HEK293T (cell line): ENCODE measurements at regions not wholly inside any gene's neighbourhood (a gene's known extent, or its start where the extent isn't known, plus 50 kb on each side); places are given as distances from the start of the nearest gene placed in this dataset.

Experiments used
- CTCF ChIA-PET: fragments of 350-600 bp; formaldehyde crosslinking; extraction: SDS; loops from one replicate; lab custom pipeline; 2021; ENCODE audit warnings: antibody characterized with exemption, inconsistent platforms; lab: Yijun Ruan, JAX
- POLR2A ChIA-PET: fragments of 350-600 bp; formaldehyde crosslinking; extraction: SDS; loops from one replicate; lab custom pipeline; 2020; ENCODE audit warnings: antibody characterized with exemption, inconsistent platforms; lab: Yijun Ruan, JAX
- DNase-seq: peaks from one replicate; pipeline ENCODE4 v3.0.0; 2012; ENCODE audit warnings: mixed read lengths; ENCODE audit errors: extremely low spot score
- ARNT ChIP-seq: fragments of 450-650 bp; IDR thresholded peaks from 2 replicates; pipeline ENCODE4 v1.6.1; 2017; ENCODE audit warnings: mild to moderate bottlenecking
- BHLHE40 ChIP-seq: fragments of 450-650 bp; IDR thresholded peaks from 2 replicates; pipeline ENCODE4 v1.6.1; 2016; ENCODE audit warnings: mild to moderate bottlenecking, moderate library complexity, borderline replicate concordance
- CTBP1 ChIP-seq: fragments of 450-650 bp; IDR thresholded peaks from 2 replicates; pipeline ENCODE4 v1.6.1; 2016; ENCODE audit warnings: borderline replicate concordance
- ELF4 ChIP-seq: fragments of 450-650 bp; IDR thresholded peaks from 2 replicates; pipeline ENCODE4 v1.6.1; 2017; ENCODE audit warnings: antibody characterized with exemption
- FOXA1 ChIP-seq: fragments of 450-650 bp; IDR thresholded peaks from 2 replicates; pipeline ENCODE4 v1.6.1; 2016; ENCODE audit warnings: mild to moderate bottlenecking
- FOXK2 ChIP-seq: fragments of 450-650 bp; IDR thresholded peaks from 2 replicates; pipeline ENCODE4 v1.6.1; 2016; ENCODE audit warnings: mild to moderate bottlenecking
- FOXM1 ChIP-seq: fragments of 450-650 bp; IDR thresholded peaks from 2 replicates; pipeline ENCODE4 v1.6.1; 2017; ENCODE audit warnings: mild to moderate bottlenecking, borderline replicate concordance
- HDGF ChIP-seq: fragments of 450-650 bp; IDR thresholded peaks from 2 replicates; pipeline ENCODE4 v1.6.1; 2017; ENCODE audit warnings: antibody characterized with exemption, borderline replicate concordance
- L3MBTL2 ChIP-seq: fragments of 450-650 bp; conservative IDR thresholded peaks from 2 replicates; pipeline ENCODE4 v1.6.1; 2016; ENCODE audit warnings: mild to moderate bottlenecking
- LEF1 ChIP-seq: fragments of 450-650 bp; IDR thresholded peaks from 2 replicates; pipeline ENCODE4 v1.6.1; 2017; ENCODE audit warnings: mild to moderate bottlenecking, borderline replicate concordance
- NFRKB ChIP-seq: fragments of 450-650 bp; IDR thresholded peaks from 2 replicates; pipeline ENCODE4 v1.6.1; 2016; ENCODE audit warnings: mild to moderate bottlenecking, moderate library complexity
- PKNOX1 ChIP-seq: fragments of 450-650 bp; IDR thresholded peaks from 2 replicates; pipeline ENCODE4 v1.6.1; 2016
- SP1 ChIP-seq: fragments of 450-650 bp; IDR thresholded peaks from 2 replicates; pipeline ENCODE4 v1.6.1; 2017
- SUZ12 ChIP-seq: fragments of 450-650 bp; IDR thresholded peaks from 2 replicates; pipeline ENCODE4 v1.6.1; 2016; ENCODE audit warnings: mild to moderate bottlenecking
- TARDBP ChIP-seq: fragments of 450-650 bp; IDR thresholded peaks from 2 replicates; pipeline ENCODE4 v1.6.1; 2016
- ZNF384 ChIP-seq: fragments of 450-650 bp; IDR thresholded peaks from 2 replicates; pipeline ENCODE4 v1.6.1; 2016

GRCh38 chrX:141989815-141990214 lies 86.1 kb downstream of the MAGEC1 start:
- no peak for DNase-seq
- no peak for TF ChIP-seq L3MBTL2
- TF ChIP-seq ARNT = no peak
- no peak for TF ChIP-seq TARDBP
- TF ChIP-seq CTBP1 = no peak
- no peak for TF ChIP-seq ELF4
- no peak for TF ChIP-seq FOXK2
- no peak for TF ChIP-seq BHLHE40
- TF ChIP-seq HDGF = no peak
- no peak for TF ChIP-seq LEF1
- no peak for TF ChIP-seq SP1
- CTCF ChIA-PET = no interaction called here
- POLR2A ChIA-PET = no interaction called here

GRCh38 chrX:141989134-141989533 lies 85.4 kb downstream of the MAGEC1 start:
- DNase-seq = no peak
- no peak for TF ChIP-seq ELF4
- TF ChIP-seq HDGF = no peak
- no peak for TF ChIP-seq CTBP1
- no peak for TF ChIP-seq ZNF384
- TF ChIP-seq FOXM1 = no peak
- no peak for TF ChIP-seq ARNT
- TF ChIP-seq FOXK2 = no peak
- no peak for TF ChIP-seq SUZ12
- no peak for TF ChIP-seq LEF1
- no peak for TF ChIP-seq L3MBTL2
- no peak for TF ChIP-seq PKNOX1
- no peak for TF ChIP-seq TARDBP
- no peak for TF ChIP-seq FOXA1
- no peak for TF ChIP-seq BHLHE40
- TF ChIP-seq SP1 = no peak
- TF ChIP-seq NFRKB = no peak
- ChIA-PET CTCF (no interaction called here), POLR2A (no interaction called here)

- DNase-seq = no peak
- ChIA-PET CTCF (no interaction called here), POLR2A (no interaction called here)
- TF ChIP-seq HDGF = no peak
- TF ChIP-seq ELF4 = no peak
- no peak for TF ChIP-seq FOXA1
- TF ChIP-seq L3MBTL2 = no peak
- no peak for TF ChIP-seq TARDBP
- no peak for TF ChIP-seq ARNT
- TF ChIP-seq PKNOX1 = no peak
- no peak for TF ChIP-seq SP1
- TF ChIP-seq LEF1 = no peak
- TF ChIP-seq ZNF384 = no peak
- TF ChIP-seq FOXK2 = no peak
- TF ChIP-seq SUZ12 = no peak
- no peak for TF ChIP-seq FOXM1
- TF ChIP-seq NFRKB = no peak
- TF ChIP-seq CTBP1 = no peak
- TF ChIP-seq BHLHE40 = no peak
Observed at GRCh38 chrX:141982296-141982695, 78.6 kb downstream of the MAGEC1 start.

- POLR2A ChIA-PET = no interaction called here
Observed at GRCh38 chrX:141975839-141976238, 72.1 kb downstream of the MAGEC1 start.

GRCh38 chrX:141969706-141970105 lies 66.0 kb downstream of the MAGEC1 start:
- ChIA-PET CTCF (no interaction called here), POLR2A (no interaction called here)
- TF ChIP-seq ARNT (no peak), ZNF384 (no peak)
- no peak for DNase-seq

More at GRCh38 chrX:141975839-141976238, 72.1 kb downstream of the MAGEC1 start:
- CTCF ChIA-PET = no interaction called here
- no peak for DNase-seq
- TF ChIP-seq SP1 (no peak), TARDBP (no peak)

- TF ChIP-seq FOXK2 (no peak), PKNOX1 (no peak), FOXM1 (no peak), L3MBTL2 (no peak)
- ChIA-PET POLR2A (no interaction called here), CTCF (no interaction called here)
- no peak for DNase-seq
Observed at GRCh38 chrX:141960578-141960977, 56.9 kb downstream of the MAGEC1 start.
